ENCODE measurements at regions not wholly inside any gene's neighbourhood (a gene's known extent, or its start where the extent isn't known, plus 50 kb on each side); places are given as distances from the start of the nearest gene placed in this dataset.
"Not testable (repeated sequence)": the region's sequence is repeated elsewhere in the genome, so short reads cannot be mapped to it uniquely, and the experiment has no call there.

DNA sequence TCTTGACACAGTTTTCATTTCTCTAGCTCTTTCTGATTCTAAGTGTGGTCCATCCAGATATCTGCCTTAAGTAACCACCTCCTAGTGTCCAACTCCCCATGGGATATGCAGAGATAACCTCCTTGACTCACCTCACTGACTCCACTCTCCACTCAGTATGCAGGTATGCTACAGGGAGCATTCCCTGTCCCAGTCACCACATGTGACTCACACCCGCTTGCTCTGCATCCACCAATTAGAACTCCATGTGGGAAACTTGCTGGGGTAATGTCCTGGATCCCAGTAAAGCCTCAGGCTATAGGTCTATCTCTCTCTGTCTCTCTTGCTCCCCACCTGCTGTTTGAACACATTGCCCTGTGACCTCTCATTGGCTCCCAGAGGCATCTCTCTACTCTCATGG lies 563.9 kb downstream of the HTR1A start:
- no peak for DNase-seq (ENCODE audit: low spot score)
- in situ Hi-C loops (cut with MboI; ENCODE audit: low sequenced_read_pairs, unreplicated experiment) = loop anchor here (25.0 kb wide), 1 partner anchor 564 kb away; the partner anchor contains the start of gene HTR1A
- TF ChIP-seq, protein P1, sequence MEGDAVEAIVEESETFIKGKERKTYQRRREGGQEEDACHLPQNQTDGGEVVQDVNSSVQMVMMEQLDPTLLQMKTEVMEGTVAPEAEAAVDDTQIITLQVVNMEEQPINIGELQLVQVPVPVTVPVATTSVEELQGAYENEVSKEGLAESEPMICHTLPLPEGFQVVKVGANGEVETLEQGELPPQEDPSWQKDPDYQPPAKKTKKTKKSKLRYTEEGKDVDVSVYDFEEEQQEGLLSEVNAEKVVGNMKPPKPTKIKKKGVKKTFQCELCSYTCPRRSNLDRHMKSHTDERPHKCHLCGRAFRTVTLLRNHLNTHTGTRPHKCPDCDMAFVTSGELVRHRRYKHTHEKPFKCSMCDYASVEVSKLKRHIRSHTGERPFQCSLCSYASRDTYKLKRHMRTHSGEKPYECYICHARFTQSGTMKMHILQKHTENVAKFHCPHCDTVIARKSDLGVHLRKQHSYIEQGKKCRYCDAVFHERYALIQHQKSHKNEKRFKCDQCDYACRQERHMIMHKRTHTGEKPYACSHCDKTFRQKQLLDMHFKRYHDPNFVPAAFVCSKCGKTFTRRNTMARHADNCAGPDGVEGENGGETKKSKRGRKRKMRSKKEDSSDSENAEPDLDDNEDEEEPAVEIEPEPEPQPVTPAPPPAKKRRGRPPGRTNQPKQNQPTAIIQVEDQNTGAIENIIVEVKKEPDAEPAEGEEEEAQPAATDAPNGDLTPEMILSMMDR (IDR thresholded peaks at IDR 0.05; ENCODE audit: borderline replicate concordance, control extremely low read depth, extremely low read depth, insufficient read depth, missing control alignments) = no peak

DNA sequence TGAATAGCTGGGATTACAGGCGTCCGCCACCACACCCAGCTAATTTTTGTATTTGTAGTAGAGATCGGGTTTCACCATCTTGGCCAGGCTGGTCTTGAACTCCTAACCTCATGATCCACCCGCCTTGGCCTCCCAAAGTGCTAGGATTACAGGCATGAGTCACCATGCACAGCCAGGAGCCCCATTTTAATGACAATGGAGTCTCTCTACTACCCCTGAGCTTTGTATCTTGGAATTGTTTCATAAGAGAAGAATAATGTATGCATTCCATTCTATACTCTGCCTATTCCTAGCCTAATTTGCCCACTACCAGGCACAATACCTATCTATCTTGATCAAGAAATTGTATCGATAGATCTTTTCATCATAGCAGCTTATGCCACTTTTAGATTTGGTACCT lies 574.1 kb downstream of the HTR1A start:
- not testable (repeated sequence) for DNase-seq (ENCODE audit: low spot score)
- in situ Hi-C loops (cut with MboI; ENCODE audit: low sequenced_read_pairs, unreplicated experiment) = loop anchor here (25.0 kb wide), 1 partner anchor 574 kb away; the partner anchor contains the start of gene HTR1A

DNA sequence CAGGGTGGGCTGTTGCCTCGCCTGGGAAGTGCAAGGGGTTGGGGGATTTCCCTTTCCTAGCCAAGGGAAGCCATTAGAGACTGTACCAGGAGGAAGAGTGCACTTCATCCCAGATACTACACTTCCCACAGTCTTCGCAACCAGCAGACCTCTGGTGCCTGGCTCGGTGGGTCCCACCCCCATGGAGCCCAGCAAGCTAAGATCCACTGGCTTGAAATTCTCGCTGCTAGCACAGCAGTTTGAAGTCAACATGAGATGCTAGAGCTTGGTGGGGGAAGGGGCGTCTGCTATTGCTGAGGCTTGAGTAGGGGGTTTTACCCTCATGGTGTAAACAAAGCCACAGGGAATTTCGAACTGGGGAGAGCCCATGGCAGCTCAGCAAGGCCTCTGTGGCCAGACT lies 586.4 kb downstream of the HTR1A start:
- in situ Hi-C loops (cut with MboI; ENCODE audit: low sequenced_read_pairs, unreplicated experiment) = loop anchor here (25.0 kb wide), 1 partner anchor 586 kb away; the partner anchor contains the start of gene HTR1A

DNA sequence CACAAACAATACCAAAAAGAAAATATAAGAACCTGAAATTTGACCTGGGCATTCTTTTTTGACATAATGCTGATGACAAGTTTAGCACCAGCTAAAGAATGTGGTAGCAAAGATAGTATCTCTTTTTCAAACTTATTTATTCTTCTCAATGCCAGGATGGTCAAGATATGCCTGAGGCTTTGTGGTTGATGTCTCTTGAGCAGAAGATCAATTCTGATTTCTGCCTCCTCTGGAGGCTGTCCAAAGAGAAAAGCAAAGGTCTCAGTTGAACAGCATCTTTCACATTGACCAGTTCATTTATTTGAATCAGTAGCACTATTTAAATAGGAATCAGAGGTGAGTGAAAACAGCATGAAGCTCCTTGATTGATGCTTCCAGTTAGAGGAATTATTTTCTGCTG lies 588.2 kb downstream of the HTR1A start:
- DNase-seq (ENCODE audit: low spot score) = no peak
- TF ChIP-seq, protein P1 (IDR thresholded peaks at IDR 0.05; ENCODE audit: borderline replicate concordance, control extremely low read depth, extremely low read depth, insufficient read depth, missing control alignments) = no peak
- in situ Hi-C loops (cut with MboI; ENCODE audit: low sequenced_read_pairs, unreplicated experiment) = no loop called here

More for the DNA sequence above, 586.4 kb downstream of the HTR1A start:
- no peak for DNase-seq (ENCODE audit: low spot score)
- TF ChIP-seq, protein P1 (IDR thresholded peaks at IDR 0.05; ENCODE audit: borderline replicate concordance, control extremely low read depth, extremely low read depth, insufficient read depth, missing control alignments) = no peak

DNA sequence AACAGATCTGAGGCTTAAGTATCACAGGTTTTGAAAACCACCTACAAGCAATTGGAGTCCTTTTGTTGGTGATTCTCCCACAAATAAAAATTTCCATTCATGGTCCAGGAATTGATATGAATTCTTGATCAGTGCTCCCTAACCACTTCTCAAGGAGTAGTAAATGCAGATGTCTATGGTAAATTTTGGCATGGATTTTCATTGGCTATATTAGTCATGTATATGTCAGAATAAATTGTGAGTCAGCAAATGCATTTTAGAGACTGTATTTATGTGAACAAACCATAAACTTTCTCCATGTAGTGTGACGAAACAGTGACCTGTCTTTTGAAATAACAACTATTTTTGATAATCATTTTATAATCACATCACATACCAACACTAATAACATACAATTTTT lies 611.1 kb downstream of the HTR1A start:
- DNase-seq (ENCODE audit: low spot score) = no peak
- TF ChIP-seq, protein P1 (IDR thresholded peaks at IDR 0.05; ENCODE audit: borderline replicate concordance, control extremely low read depth, extremely low read depth, insufficient read depth, missing control alignments) = no peak
- in situ Hi-C loops (cut with MboI; ENCODE audit: low sequenced_read_pairs, unreplicated experiment) = no loop called here

DNA sequence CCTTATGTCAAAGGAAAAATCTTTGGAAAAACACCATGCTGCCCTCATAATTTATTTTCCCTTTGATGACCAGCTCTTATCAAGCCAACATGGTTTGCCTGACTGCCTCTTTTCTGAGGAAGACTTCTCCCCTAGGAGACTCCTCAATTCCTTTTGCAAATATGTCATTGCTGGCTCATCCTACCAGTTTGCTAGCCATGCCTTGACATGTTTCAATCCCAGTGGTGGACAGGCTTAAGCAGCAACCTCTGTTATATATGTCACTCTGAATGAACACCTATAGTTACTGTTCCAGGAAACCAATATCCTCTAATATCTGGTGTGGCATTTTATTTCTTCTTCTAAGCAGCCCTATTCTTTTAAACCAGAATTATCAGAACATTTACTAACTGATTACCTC lies 615.8 kb downstream of the HTR1A start:
- TF ChIP-seq, protein P1 (IDR thresholded peaks at IDR 0.05; ENCODE audit: borderline replicate concordance, control extremely low read depth, extremely low read depth, insufficient read depth, missing control alignments) = no peak
- DNase-seq (ENCODE audit: low spot score) = no peak
- in situ Hi-C loops (cut with MboI; ENCODE audit: low sequenced_read_pairs, unreplicated experiment) = no loop called here

DNA sequence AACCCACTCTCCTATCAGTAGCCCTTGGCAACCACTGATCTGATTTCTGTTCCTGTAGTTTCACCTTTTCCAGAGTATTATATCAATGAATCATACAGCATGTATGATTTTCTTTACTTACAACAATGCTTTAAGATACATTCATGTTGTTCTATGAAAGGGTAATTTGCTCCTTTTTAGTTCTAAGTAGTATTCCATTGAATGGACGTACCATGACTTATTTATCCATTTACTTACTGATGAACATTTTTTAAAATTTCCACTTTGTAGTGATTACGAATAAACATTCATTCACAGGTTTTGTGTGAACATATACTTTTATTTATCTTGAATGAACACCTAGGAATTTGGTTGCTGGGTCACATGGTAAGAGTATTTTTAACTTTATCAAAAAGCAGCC lies 620.8 kb downstream of the HTR1A start:
- in situ Hi-C loops (cut with MboI; ENCODE audit: low sequenced_read_pairs, unreplicated experiment) = no loop called here
- no peak for DNase-seq (ENCODE audit: low spot score)
- TF ChIP-seq, protein P1 (IDR thresholded peaks at IDR 0.05; ENCODE audit: borderline replicate concordance, control extremely low read depth, extremely low read depth, insufficient read depth, missing control alignments) = no peak
